HG02763 (cell line): ENCODE measurements at regions not wholly inside any gene's neighbourhood (a gene's known extent, or its start where the extent isn't known, plus 50 kb on each side); places are given as distances from the start of the nearest gene placed in this dataset.
A peak's percentile ranks its signal among the peaks of the same experiment; 100 is the strongest.

Source experiments
- ATAC-seq: cut with Tn5 transposase; IDR thresholded peaks from one replicate; pipeline ENCODE4 v1.9.1; 2021; ENCODE audit warnings: mild to moderate bottlenecking, moderate library complexity; ENCODE audit not compliant: unreplicated experiment

- ATAC-seq, result no peak
Observed at GRCh38 chr5:73395256-73395655, 53.3 kb downstream of the FOXD1 start.

GRCh38 chr5:73394610-73395009 is 54.0 kb downstream of the FOXD1 start:
- ATAC-seq, result no peak

DNA sequence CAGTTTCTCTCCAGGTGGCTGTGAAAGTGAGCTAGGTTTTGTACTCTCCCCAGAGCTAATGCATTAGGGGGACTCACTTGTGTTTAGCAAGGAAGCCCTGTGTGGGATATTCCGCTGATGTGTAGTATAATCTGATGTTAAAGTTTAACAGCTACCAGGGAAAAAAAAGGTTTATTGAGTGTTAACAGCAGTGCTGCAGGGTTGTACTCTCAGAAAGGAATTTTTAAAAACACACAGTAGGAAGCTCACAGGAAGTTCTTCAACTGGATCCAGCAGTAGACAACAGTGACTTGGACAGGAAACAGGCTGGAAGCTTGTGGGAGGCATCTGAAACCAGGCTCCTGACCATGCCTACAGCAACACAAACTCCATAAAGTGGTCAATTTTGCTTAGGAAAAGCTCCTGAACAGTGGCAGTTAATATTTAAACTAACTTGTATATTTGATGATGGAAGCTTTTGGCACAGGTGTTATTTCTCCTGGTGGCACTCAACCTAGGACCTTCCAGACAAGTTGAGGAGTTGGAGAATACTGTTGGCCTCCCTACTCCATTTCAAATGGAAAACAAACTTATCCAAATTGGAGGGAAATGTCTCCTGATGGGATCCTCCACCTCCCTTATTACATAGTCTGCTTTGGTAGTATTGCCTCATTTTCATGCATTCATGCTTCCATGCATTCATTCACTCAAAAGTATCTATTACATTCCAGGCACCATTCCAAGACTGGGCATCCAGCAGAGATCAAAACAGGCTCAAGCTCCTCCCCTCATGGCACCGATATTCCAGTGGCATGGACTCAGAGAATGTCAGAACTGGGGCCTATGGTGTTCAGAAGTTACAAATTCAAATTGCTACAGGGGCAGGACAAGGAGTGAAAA is 54.7 kb downstream of the FOXD1 start:
- ATAC-seq, result no peak

DNA sequence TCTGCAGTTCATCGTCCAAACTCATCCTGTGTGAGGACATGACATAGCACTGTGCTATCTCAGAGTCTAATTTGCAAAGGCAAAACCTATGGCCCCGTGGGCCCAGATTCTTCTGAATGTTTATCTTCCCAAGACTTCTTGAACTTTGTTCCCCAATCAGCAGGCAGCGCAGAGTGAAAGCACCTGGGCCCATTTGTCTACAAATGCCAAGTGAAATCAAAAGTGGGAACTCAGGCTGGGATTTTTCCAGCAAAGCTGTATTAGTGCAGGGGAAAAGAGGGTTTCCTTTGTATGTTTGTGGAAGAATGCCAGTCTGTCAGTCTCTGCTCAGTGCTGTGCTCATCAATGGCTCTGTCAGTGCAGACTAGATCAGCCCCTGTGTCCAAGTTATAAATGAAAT is 55.8 kb downstream of the FOXD1 start:
- no peak for ATAC-seq

GRCh38 chr5:73391441-73391881 is 57.1 kb downstream of the FOXD1 start:
- no peak for ATAC-seq

DNA sequence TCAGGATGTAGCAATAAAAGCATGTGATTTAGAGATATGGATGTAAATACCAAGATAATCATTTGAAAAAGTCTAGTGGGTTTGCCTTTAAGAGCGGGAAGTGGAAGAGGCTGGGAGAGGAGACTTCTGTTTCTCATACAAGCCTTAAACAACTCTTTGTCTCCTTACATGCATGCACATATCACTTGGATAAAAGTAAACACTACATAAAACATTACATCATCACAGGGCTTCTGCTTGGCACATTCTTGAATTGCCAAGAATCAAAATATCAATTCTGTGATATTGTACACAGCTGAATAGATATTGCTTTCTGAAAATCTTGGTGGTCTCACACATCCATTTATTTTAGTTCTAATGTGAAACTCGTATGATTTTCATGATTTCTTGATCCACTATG is 57.6 kb downstream of the FOXD1 start:
- ATAC-seq, result no peak

DNA sequence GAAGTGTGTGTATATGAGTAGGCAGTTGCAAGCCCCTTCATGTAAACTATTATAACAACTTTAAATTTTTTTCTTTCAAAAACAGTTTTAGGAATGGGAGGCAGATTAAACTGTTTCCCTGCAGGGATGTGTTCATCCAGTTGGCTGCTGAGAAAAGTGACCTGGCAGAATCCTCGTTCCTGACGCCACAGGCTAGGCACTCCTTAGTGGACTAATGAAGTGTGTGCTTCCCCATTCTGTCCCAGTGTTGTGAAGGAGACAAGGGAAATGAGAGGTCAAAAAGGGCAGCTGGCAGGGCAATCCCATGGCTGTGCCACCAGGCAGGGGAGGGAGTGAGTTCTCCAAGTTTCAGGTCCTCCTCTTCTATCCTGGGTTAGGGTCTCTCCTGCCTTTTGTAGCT is 59.8 kb downstream of the FOXD1 start:
- no peak for ATAC-seq

DNA sequence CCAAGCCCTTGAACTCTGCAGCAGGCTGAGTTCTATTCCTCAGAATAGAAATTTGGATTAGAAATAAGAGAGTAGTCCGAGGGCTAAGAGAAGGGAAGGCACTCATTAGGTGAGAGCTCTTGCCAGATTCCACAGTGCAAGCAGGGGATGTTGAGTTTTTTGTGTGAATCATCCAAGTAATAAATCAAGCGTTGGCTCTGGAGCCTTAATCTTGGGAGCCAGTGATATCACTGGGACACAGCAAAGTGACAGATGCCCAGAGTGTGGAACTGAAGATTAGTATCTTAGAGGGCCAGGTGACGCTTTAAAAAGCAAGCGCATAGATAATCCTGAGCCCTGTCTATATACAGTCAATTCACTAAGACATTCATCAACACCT is 60.3 kb downstream of the FOXD1 start:
- no peak for ATAC-seq

GRCh38 chr5:73387601-73388305 is 60.8 kb downstream of the FOXD1 start:
- ATAC-seq, result peak; percentile 93

GRCh38 chr5:73387149-73387591 is 61.4 kb downstream of the FOXD1 start:
- peak; percentile 36 for ATAC-seq

DNA sequence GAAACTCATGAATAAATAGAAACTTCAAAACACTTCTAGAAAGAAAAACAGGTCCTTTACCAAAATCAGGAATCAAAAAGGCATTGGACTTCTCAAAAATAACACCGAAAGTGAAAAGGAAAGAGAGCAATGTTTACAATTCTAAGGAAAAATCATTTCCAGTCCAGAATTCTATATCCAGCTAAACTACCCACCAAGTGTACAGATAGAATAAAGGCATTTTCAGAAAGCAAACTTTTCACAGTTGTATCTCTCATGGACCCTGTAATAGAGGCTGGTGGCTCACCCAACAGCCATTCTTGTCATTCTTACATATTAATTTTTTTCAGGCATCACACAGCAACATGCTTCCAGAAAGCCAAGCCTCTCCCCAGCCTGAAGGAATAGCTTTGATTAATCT is 63.7 kb downstream of the FOXD1 start:
- ATAC-seq, result no peak

DNA sequence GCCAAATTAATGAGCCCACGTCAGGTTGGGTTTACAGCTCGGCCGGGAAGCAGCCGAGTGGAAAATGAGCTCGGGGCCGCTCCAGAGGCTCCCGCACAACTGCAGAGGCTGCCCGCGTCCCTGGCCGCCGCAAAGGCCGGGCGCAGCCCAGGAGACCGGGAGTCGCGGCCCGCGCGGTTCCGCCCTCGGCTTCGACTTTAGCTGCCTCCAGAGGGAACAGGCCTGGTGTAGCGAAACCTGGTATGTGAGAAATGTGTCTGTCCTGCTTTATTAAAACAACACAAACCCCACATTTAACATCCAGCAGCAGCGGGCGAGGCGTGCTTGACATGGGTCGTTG is 66.2 kb downstream of the FOXD1 start:
- no peak for ATAC-seq

DNA sequence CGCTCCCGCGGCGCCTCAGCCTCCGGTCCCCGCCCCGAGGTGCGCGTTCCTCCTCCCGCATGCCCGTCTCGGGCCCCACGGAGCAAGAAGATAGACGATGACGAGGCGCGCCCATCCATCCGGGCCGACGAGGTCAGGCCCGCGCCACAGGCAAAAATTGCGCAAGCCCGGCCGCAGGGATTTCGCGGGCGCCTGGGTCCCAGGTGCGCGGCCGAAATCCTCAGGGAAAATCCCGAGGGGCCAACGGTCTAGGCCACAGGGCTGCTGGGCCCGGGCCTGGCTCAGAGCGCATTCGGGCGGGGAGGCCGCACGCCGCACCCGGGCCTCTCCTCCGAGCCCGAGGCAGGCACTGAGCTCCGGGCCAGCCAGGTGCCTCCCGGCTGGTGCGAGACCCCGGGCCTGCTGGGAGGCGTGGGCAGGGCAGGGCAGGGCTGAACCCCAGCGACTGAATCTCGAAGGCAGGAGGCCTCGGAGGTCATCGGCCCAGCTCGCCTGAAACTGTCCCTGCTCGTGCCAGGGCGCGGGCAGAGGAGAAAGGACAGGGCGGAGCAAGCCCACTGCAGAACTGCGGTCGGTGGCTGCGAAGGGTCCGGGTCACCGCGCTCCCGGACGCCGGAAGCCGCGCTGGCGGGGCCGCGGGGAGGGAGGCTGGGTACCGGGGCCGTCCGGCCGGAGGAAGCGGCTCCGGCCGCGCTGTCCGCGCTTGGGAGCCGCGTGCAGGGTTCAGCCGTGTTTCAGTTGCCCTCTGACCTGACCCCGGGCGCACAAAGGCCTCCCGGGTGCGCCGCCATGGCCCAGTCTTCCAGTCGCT is 66.8 kb downstream of the FOXD1 start:
- ATAC-seq, result no peak

GRCh38 chr5:73380710-73381589 is 67.6 kb downstream of the FOXD1 start:
- no peak for ATAC-seq

GRCh38 chr5:73380041-73380440 is 68.5 kb downstream of the FOXD1 start:
- no peak for ATAC-seq

DNA sequence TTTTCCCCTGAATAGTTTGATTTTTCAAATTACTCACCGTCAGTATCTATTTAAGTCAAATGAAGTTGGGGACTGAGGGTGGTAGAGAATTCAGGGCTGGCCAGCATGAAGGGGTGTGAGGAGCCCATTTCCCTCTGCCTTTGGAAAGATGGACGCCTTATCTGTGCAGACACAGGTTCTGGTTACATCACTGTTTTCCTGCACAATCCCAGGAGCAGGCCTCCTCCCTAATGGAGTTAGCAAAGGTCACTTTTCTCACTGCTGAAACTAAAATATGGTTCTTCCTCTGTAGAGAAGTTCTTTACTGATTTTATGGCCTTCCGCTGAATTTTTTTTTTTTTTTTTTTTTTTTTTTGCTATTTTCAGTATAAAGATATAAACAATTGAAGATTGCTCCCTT is 69.1 kb downstream of the FOXD1 start:
- ATAC-seq, result no peak

DNA sequence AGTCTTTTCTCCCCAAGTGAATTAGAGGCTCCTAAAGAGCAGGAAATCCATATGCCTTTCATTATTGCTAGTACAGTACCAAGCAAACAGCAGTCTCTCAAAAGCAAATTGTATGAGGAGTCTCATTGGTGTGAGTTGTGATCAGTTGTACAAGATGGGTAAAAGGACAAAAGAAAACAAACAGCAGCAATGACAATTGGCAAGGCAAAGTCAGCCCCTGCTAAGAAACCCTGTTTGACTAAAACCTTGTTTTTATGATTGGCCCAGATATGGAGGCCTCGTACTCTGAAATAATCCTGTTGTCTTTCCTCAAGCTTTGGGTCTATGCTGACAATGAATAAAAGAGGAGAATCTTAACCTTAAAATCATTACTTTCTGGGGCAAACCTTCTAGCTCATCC is 69.8 kb downstream of the FOXD1 start:
- ATAC-seq, result no peak

- no peak for ATAC-seq
Observed at GRCh38 chr5:73378070-73378469, 70.5 kb downstream of the FOXD1 start.

DNA sequence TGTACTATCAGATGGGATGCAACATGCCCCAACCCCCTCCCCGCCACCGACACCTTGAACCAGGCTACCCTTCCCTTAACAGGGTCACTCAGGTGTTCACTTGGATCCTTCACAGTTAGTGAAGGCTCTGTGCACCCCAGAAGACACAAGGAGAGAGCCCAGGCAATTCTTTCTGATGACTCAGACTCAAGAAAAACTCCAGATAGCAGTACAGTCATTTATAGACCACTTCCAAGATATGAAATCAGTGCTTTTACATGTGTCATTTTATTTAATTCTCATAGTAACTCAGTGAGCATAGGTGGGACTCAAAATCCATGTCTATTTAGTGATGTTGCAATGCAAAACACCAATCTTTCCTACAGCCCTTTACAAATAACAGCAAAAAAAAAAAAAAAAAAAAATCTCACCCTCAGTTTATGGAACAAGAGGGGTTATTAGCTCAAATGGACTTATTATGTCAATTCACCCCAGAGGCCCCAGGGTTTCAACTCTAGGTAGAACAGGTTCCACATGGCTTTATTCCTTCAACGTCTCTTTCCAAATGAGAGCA is 71.9 kb downstream of the FOXD1 start:
- ATAC-seq, result no peak

- ATAC-seq, result no peak
Observed at GRCh38 chr5:73375949-73376348, 72.6 kb downstream of the FOXD1 start.
